ENCODE measurements at regions not wholly inside any gene's neighbourhood (a gene's known extent, or its start where the extent isn't known, plus 50 kb on each side); places are given as distances from the start of the nearest gene placed in this dataset.
"Not testable (repeated sequence)": the region's sequence is repeated elsewhere in the genome, so short reads cannot be mapped to it uniquely, and the experiment has no call there.

DNA sequence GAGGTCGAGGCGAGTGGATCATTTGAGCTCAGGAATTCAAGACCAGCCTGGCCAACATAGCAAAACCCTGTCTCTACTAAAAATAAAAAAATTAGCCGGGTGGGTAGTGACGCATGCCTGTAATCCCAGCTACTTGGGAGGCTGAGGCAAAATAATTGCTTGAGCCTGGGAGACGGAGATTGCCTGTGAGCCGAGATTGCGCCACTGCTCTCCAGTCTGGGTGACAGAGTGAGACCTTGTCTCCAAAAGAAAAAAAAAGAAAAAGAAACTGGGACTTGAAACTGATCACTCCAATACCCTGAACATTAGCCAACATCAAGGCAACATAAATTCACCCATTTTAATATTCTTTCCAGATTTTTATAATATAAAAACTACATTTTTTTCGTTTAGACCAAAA lies 874.6 kb upstream of the MBL2 start:
- not testable (repeated sequence) for DNase-seq

DNA sequence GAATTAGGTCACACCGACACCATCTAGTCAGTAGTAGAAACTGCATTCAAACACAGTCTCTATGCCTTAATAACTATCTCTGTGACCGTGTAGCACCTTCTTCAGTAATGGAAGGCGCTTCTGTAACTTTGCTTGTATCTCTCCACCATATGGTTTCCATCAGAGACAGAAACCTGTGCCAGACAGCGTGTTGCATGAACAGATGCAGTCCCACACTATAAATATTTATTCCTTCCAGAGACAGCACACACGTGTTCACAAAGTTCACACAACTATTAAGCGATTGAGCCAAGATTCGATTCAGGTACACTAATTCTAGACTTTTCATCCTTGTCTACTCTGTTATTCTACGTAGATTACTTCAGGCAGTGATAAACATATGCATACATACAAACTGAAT lies 873.9 kb upstream of the MBL2 start:
- no peak for DNase-seq

DNA sequence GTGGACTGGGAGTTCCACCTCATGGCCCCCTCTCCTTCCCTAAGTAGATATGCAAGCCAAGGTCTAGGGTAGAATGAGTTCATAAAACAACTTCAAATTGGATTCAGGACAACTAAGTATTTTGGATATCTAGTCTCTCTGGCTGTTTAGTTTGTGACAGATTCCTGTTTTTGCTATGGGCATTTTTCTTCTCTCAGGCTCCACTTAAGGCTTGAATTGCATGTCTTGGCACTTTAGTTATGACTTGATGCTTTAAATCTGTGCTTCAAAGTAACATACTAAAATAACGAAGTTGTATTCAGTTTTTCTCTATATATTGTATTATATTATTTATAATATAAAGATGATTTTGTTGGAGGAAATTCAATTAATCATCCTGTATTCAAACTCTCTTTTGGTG lies 873.4 kb upstream of the MBL2 start:
- DNase-seq: no peak

- no peak for DNase-seq
These were observed 865.4 kb upstream of the MBL2 start for GRCh38 chr10:53638006-53638405.

GRCh38 chr10:53624722-53625121 lies 852.1 kb upstream of the MBL2 start:
- DNase-seq: no peak

DNA sequence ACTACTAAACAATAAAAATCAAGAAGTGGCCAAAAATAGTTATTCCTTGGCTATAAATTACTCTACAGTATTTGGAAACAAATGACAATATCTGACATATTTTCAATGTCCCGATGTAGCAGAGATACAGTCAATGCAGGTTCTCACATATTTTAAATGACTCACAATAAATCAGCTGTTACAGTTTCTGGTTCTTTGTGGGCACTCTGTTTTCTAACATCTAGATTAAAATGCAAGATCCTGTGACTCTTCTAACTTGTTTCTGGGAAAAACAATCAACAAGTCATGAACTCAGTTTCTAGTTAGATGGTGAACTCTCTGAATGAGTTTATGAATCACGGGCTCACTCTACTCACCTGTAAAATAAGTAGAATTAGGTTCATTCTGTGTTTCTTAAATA lies 849.6 kb upstream of the MBL2 start:
- DNase-seq: no peak

DNA sequence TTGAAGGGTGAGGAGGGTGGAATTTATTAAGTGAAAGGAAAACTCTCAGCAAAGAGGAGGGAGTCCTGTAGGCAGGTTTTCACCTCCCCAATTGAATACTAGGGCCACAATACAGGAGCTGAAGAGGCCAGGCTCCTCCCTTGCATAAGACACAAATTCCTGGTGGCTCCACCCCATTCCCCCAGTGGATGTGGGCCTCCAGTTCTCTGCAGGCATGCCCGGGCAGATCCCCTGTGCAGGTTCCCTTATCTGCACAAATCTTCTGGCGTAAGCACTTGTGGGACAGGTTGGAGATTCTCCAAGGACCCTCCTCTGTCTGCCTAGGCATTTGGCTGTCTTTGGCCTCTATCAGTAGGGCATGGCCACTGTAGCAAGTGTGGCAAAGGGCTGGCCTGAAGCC lies 847.1 kb upstream of the MBL2 start:
- DNase-seq: no peak

- DNase-seq: no peak
These were observed 835.1 kb upstream of the MBL2 start for GRCh38 chr10:53607691-53608090.

GRCh38 chr10:53606981-53607380 lies 834.4 kb upstream of the MBL2 start:
- DNase-seq: no peak

GRCh38 chr10:53601260-53601875 lies 828.8 kb upstream of the MBL2 start:
- DNase-seq: peak; percentile 44 to 48

- no peak for DNase-seq
These were observed 826.3 kb upstream of the MBL2 start for GRCh38 chr10:53598914-53599313.

GRCh38 chr10:53597835-53598251 lies 825.3 kb upstream of the MBL2 start:
- DNase-seq: no peak

- no peak for DNase-seq
These were observed 807.9 kb upstream of the MBL2 start for GRCh38 chr10:53580465-53580864.

DNA sequence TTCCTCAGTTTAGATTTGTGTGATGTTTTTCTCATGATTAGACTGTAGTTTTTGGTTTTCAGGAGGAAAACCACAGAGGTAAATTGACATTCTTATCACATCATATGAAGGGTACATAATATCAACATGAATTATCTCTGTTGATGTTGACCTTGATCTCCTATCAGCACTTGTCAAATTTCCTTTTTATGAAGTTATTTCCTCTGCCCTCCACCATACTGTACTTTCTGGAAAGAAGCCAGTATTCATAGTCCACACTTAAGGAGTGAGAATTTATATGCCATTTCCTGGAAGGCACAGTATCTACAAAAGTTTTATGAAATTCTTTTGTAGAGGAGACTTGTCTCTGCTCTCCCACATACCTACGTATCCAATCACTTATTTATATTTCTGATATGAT lies 807.2 kb upstream of the MBL2 start:
- DNase-seq: no peak

GRCh38 chr10:53574024-53574423 lies 801.4 kb upstream of the MBL2 start:
- no peak for DNase-seq

DNA sequence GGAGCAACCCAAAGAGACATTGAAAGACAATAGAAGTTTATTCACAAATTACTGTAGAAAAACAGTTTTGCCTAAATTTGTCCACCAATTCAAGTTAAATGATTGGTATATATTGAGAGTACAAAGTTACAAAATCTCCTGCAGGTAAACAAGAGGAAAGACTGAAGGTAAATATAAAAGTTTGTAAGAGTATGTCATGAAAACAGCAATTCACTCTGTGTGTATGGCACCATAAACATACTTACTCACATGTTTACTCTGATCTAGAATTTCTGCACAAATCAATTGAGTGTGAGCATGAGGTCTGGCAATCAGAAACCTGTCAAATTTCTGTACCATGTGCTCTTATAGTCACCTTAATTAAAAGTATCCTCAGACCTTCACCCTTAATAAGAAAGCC lies 800.9 kb upstream of the MBL2 start:
- DNase-seq: no peak

DNA sequence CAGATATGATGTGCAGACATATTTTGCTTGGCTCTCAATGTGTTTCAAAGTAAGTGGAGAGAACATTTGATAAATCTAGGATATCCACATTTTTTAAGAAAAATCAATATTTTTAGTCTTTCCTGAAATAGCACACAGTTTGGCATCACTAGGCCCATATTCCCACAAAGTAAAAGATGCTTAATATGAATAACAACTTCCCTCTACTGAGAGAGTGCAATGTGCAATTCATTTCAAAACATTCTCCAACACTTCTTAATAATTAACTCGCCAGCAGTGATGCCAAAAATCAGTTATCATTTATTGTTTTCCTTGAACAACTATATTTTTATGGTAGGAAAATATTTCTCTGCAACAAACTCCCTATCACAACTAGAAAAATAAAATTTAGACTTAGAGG lies 800.2 kb upstream of the MBL2 start:
- no peak for DNase-seq

DNA sequence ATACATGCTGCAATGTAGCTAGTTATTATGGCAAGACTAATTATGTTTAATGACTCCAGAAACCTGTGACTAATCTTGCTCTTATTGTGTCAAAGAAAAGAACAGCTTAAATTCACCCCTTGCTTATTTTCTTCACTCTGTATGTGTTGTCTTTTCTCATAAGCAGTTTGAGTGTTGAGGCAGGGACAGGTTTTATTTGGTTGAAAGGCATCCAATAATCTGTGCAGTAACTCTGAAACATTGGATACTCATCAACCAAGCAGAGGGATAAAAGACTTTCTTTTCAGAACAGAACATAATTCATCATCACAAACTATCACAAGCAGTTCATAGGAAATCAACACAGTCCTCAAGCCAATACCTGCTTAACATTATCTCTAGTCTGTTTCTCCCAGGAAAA lies 797.6 kb upstream of the MBL2 start:
- no peak for DNase-seq

DNA sequence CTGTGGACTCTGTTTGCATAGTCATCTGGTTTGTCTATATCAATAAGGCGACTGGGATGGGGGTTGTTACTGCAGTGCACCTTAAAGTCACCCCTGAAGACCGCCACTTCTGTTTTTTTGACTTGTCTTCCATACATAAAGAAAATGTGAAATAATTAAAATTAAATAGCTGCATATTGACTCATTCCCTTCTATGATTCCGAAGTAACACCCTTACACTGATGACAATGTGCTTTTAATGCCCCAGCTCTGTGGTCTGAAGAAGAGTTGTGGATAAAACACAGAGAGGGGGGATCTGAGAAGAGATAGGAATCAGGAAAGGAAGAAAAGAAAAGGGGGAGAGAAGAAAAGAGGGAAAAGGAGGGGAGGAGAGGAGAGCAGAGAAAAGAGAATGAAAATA lies 796.9 kb upstream of the MBL2 start:
- DNase-seq: no peak

- no peak for DNase-seq
These were observed 776.1 kb upstream of the MBL2 start for GRCh38 chr10:53548664-53549063.

GRCh38 chr10:53547364-53547763 lies 774.8 kb upstream of the MBL2 start:
- no peak for DNase-seq

GRCh38 chr10:53543410-53543809 lies 770.8 kb upstream of the MBL2 start:
- DNase-seq: no peak

- DNase-seq: no peak
These were observed 764.9 kb upstream of the MBL2 start for GRCh38 chr10:53537508-53537907.

- DNase-seq: no peak
These were observed 763.7 kb upstream of the MBL2 start for GRCh38 chr10:53536322-53536721.

DNA sequence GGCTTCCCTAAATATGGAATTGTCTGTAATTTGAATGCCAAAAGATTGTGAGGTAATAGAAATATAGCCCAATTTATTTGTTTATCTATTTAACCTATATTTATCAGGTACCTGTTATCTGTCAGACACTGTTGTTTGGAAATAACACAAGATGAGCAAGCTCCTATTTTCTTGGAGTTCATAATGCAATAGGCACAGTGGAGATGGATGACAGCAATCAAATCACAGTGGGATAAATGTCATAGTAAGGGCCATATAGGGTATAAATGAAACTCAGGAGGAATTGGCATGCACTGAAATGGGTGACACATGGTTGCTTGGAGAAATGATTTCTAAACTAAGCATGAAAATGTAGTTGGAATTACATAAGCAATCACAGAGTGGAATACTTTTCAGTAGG lies 761.8 kb upstream of the MBL2 start:
- DNase-seq: no peak

- no peak for DNase-seq
These were observed 756.4 kb upstream of the MBL2 start for GRCh38 chr10:53528974-53529373.

Measured in AML-193 (cell line).